ENCODE measurements at regions not wholly inside any gene's neighbourhood (a gene's known extent, or its start where the extent isn't known, plus 50 kb on each side); places are given as distances from the start of the nearest gene placed in this dataset.

GRCh38 chr4:95898226-95898625 lies 58.3 kb downstream of the PDHA2 start:
- 83 to 86% methylated on average over 2 of the region's 2 CpGs for WGBS, 2 donors
- Histone ChIP-seq H3K4me1 (no peaks in the 10 kb centered on the region), H3K27ac (no peak overlapping the region), H3K27me3 (no peaks in the 10 kb centered on the region), H3K4me3 (replicated peaks in 1 of 3) (no peak overlapping the region), H3K9me3 (no peaks in the 10 kb centered on the region), H3K36me3 (no peaks in the 10 kb centered on the region)
- no peak for DNase-seq
- intact Hi-C loops (cut with DNase I), result no loop called here
- no peak for TF ChIP-seq CTCF (IDR thresholded peaks at IDR 0.05)
- TF ChIP-seq POLR2A (IDR thresholded peaks at IDR 0.05), result no peak

GRCh38 chr4:95909211-95909610 lies 69.3 kb downstream of the PDHA2 start:
- Histone ChIP-seq H3K4me1 (no peaks in the 10 kb centered on the region), H3K27ac (no peak overlapping the region), H3K4me3 (replicated peaks in 1 of 3) (no peak overlapping the region), H3K27me3 (no peaks in the 10 kb centered on the region), H3K36me3 (no peaks in the 10 kb centered on the region), H3K9me3 (no peaks in the 10 kb centered on the region)
- intact Hi-C loops (cut with DNase I), result no loop called here
- WGBS, 2 donors, result 82 to 94% methylated on average over 1 of the region's 1 CpG
- TF ChIP-seq CTCF (IDR thresholded peaks at IDR 0.05) (no peak), POLR2A (IDR thresholded peaks at IDR 0.05) (no peak)
- DNase-seq, result no peak

DNA sequence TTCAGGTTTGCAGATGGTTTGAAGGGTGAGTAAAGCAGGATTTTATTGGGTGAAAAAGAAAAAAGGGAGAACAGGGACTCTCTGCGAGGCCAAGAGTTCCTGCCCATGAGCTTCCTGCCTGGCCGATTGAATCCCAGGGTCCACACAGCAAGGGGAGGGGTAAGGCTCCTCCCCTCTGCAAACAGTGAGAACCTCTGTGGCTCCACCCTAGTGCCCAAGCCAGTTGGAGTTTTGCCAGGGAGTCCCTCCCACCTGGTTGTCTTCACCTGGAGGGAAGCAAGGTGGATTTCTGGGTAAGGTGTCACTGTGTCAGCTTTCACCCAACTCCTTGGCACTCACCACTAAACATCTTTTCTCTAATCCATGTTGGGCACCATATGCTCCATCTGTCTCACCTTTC lies 70.9 kb downstream of the PDHA2 start:
- Histone ChIP-seq H3K36me3 (no peaks in the 10 kb centered on the region), H3K9me3 (no peaks in the 10 kb centered on the region), H3K27me3 (no peaks in the 10 kb centered on the region), H3K4me3 (replicated peaks in 1 of 3) (no peak overlapping the region), H3K27ac (no peak overlapping the region), H3K4me1 (no peaks in the 10 kb centered on the region)
- intact Hi-C loops (cut with DNase I), result no loop called here
- no peak for TF ChIP-seq POLR2A (IDR thresholded peaks at IDR 0.05)
- TF ChIP-seq CTCF (IDR thresholded peaks at IDR 0.05), result no peak
- WGBS, 2 donors, result 69 to 84% methylated on average over 2 of the region's 2 CpGs
- no peak for DNase-seq

GRCh38 chr4:95921470-95921869 lies 81.6 kb downstream of the PDHA2 start:
- H3K36me3 ChIP-seq, result no peaks in the 10 kb centered on the region
- TF ChIP-seq POLR2A (IDR thresholded peaks at IDR 0.05) (no peak), CTCF (IDR thresholded peaks at IDR 0.05) (no peak)
- DNase-seq, result no peak
- no peak overlapping the region for H3K27ac ChIP-seq
- H3K9me3 ChIP-seq, result no peaks in the 10 kb centered on the region
- intact Hi-C loops (cut with DNase I), result no loop called here
- H3K4me1 ChIP-seq, result no peaks in the 10 kb centered on the region
- no peak overlapping the region for H3K4me3 ChIP-seq (replicated peaks in 1 of 3)
- H3K27me3 ChIP-seq, result no peaks in the 10 kb centered on the region

- intact Hi-C loops (cut with DNase I), result no loop called here
- TF ChIP-seq POLR2A (IDR thresholded peaks at IDR 0.05) (no peak), CTCF (IDR thresholded peaks at IDR 0.05) (no peak)
- no peak overlapping the region for H3K27ac ChIP-seq
- DNase-seq, result no peak
- no peaks in the 10 kb centered on the region for H3K9me3 ChIP-seq
- no peaks in the 10 kb centered on the region for H3K36me3 ChIP-seq
- 60 to 69% methylated on average over 1 of the region's 1 CpG for WGBS, 2 donors
- H3K4me3 ChIP-seq (replicated peaks in 1 of 3), result no peak overlapping the region
- H3K4me1 ChIP-seq, result no peaks in the 10 kb centered on the region
- H3K27me3 ChIP-seq, result no peaks in the 10 kb centered on the region
These were observed 89.7 kb downstream of the PDHA2 start for GRCh38 chr4:95929448-95930064.
